GM12865 (cell line): ENCODE measurements at regions not wholly inside any gene's neighbourhood (a gene's known extent, or its start where the extent isn't known, plus 50 kb on each side); places are given as distances from the start of the nearest gene placed in this dataset.

Experiments
- DNase-seq: peaks from one replicate; pipeline ENCODE4 v3.0.0; 2010; ENCODE audit warnings: low read depth
- H3K4me3 ChIP-seq: 2 replicates; pipeline ENCODE4 v1.5.1; 2011; ENCODE audit warnings: mild to moderate bottlenecking, low read depth, low read length, control low read depth
- CTCF ChIP-seq: IDR thresholded peaks from 2 replicates; pipeline ENCODE4 v1.5.1; 2011; ENCODE audit warnings: low read length, control low read depth, low read depth, inconsistent platforms; ENCODE audit not compliant: insufficient read depth; ENCODE audit errors: missing control alignments

- no peak for DNase-seq
- no peak for TF ChIP-seq CTCF
- no peak overlapping the region for H3K4me3 ChIP-seq
Measured at GRCh38 chr6:85068221-85068620, 303.8 kb upstream of the TBX18 start.

- H3K4me3 ChIP-seq: no peak overlapping the region
- no peak for DNase-seq
- TF ChIP-seq CTCF: no peak
Measured at GRCh38 chr6:85066266-85066665, 301.9 kb upstream of the TBX18 start.

GRCh38 chr6:85065831-85066230 is 301.4 kb upstream of the TBX18 start:
- no peak for TF ChIP-seq CTCF
- no peak for DNase-seq
- no peak overlapping the region for H3K4me3 ChIP-seq

GRCh38 chr6:85063611-85064010 is 299.2 kb upstream of the TBX18 start:
- no peak overlapping the region for H3K4me3 ChIP-seq
- TF ChIP-seq CTCF: no peak
- no peak for DNase-seq

- no peak overlapping the region for H3K4me3 ChIP-seq
- DNase-seq: no peak
- no peak for TF ChIP-seq CTCF
Measured at GRCh38 chr6:85062884-85063283, 298.5 kb upstream of the TBX18 start.

GRCh38 chr6:85058806-85059205 is 294.4 kb upstream of the TBX18 start:
- TF ChIP-seq CTCF: no peak
- no peak for DNase-seq
- H3K4me3 ChIP-seq: no peak overlapping the region

GRCh38 chr6:85050149-85050548 is 285.8 kb upstream of the TBX18 start:
- no peak overlapping the region for H3K4me3 ChIP-seq
- no peak for TF ChIP-seq CTCF
- DNase-seq: no peak
